HT-29 (cell line): ENCODE measurements at regions not wholly inside any gene's neighbourhood (a gene's known extent, or its start where the extent isn't known, plus 50 kb on each side); places are given as distances from the start of the nearest gene placed in this dataset.
"Not testable (repeated sequence)": the region's sequence is repeated elsewhere in the genome, so short reads cannot be mapped to it uniquely, and the experiment has no call there.

Experiments
- DNase-seq: peaks from one replicate; pipeline ENCODE4 v3.0.0-alpha.2; 2015; ENCODE audit warnings: low spot score

DNA sequence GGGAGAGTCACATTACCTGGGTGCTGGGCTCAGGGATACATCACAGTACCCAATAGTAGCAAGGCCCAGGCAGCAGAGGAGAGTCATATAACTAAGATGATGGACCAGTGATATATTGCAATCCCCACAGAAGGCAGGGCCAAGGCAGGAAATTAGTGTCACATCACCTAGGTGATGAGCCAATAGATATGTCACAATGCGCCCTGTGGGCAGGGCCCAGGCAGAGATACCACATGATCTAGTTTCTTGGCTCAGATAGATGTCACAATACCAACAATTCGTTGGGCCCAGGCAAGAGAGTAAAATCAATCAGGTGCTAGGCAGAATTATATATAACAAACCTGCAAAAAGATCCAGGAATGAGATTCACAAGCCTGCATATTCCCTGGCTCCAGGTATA is 2111.5 kb downstream of the TP53TG3F start:
- DNase-seq: no peak

DNA sequence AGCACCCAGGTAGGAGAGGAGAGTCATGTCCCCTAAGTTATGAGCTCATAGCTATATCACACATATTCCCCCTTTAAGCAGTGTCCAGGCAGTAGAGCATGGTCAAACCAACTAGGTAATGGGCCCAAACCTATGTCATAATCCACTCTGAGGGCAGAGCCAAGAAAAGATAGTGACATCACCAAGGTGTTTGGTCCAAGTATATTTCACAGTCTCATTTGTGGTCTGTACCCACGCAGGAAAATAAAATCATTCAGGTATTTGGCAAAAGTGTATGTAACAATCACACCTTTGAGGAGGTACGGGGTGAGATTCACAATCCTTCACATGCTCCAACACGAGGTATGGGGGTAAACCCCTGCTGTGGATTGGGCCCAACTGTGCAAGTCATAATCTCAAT is 2112.8 kb downstream of the TP53TG3F start:
- no peak for DNase-seq

GRCh38 chr16:35573407-35573806 is 2114.0 kb downstream of the TP53TG3F start:
- DNase-seq: no peak

GRCh38 chr16:35574011-35574410 is 2114.6 kb downstream of the TP53TG3F start:
- DNase-seq: no peak

GRCh38 chr16:35574454-35575431 is 2115.3 kb downstream of the TP53TG3F start:
- no peak for DNase-seq

GRCh38 chr16:35575432-35575821 is 2116.0 kb downstream of the TP53TG3F start:
- DNase-seq: no peak

GRCh38 chr16:35585411-35585810 is 2126.0 kb downstream of the TP53TG3F start:
- no peak for DNase-seq

GRCh38 chr16:35590913-35591312 is 2131.5 kb downstream of the TP53TG3F start:
- peak; percentile 20 for DNase-seq

DNA sequence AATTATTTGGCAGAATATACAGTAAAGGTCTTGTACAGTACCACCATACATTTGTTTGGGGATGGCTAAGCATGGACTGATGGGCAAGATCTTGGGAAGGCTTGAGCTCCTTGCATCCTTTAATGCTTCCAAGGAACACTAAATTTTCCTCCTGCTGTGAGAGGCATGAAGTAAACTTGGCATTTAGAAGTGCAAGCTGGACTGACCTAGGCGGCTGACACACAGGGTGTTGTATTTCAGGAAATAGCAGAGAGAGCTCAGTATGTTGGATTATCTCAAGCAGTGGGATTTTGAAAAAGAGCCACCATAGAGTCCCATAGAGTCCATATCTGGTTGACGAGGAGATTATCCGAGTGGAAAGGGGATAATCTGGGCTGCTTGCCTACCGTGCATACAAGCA is 2137.1 kb downstream of the TP53TG3F start:
- no peak for DNase-seq

GRCh38 chr16:35598696-35599332 is 2139.4 kb downstream of the TP53TG3F start:
- DNase-seq: peak; percentile 22

- DNase-seq: no peak
These were observed 2140.2 kb downstream of the TP53TG3F start for GRCh38 chr16:35599429-35600160.

DNA sequence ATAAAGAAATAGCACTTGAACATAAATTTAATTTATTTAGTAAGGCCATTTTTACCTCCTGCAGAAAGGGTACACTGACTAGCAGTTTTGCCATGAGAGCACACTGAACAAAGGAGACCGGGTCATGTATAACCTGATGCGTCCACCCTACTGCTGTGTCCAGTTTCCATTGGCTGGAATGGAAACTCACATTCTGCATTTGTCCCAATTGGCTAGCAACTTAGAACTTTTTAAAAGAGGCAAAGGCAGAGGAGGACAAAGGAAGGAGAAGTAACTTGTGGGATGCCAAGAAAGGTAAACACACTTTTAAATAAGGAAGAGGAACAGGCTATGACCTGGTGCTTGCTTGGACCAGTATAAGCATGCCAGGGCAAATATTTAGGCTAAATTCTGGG is 2140.7 kb downstream of the TP53TG3F start:
- not testable (repeated sequence) for DNase-seq

DNA sequence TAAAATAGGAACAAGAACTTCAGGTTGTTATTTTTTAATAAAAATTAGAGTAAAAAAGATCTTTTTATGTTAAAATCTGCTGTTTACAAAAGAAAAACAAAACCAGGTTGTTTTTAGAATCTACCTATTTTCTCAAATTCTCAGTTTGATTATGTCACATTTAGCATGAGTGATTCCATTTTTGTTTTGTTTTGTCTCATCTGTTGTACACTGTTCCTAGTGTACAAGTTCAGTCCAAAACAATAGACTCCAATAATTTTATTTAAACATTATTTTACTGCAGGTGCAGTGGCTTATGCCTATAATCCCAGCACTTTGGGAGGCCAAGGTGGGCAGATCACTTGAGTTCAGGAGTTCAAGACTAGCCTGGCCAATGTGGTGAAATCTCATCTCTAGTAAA is 2142.7 kb downstream of the TP53TG3F start:
- no peak for DNase-seq

GRCh38 chr16:35603371-35603770 is 2144.0 kb downstream of the TP53TG3F start:
- not testable (repeated sequence) for DNase-seq

DNA sequence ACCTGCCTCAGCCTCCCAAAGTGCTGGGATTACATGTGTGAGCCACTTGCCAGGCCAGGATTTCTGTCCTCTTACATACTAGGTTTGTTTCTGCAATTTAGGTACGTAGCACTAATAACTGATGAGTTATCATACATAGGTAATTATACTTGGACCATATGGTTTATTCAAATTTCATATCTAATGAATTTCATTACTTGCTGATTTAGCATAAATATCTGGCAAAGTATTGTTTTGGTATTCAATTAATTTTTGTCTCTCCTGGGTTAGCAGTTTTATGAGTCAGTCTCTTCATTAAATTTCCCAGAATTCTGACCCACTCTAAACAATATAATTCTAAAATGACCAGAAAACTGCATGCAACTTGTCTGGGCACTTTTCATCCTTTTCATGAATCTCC is 2146.5 kb downstream of the TP53TG3F start:
- no peak for DNase-seq

DNA sequence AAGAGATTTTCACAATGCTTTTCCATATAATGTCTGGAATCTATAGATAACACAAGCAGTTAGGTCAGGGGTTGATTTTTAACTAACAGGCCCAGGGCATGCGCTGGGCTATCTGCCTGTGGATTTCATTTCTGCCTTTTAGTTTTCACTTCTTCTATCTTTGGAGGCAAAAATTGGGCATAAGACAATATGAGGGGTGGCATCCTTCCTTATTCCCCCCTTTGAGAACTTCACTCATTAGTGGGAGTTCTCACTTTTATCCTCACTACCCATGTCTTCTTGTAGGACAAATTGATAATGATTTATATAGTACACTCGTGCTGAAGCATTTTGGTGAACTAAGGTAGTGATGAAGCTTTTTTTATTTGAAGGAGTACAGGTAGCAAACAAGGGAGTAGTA is 2155.5 kb downstream of the TP53TG3F start:
- not testable (repeated sequence) for DNase-seq

DNA sequence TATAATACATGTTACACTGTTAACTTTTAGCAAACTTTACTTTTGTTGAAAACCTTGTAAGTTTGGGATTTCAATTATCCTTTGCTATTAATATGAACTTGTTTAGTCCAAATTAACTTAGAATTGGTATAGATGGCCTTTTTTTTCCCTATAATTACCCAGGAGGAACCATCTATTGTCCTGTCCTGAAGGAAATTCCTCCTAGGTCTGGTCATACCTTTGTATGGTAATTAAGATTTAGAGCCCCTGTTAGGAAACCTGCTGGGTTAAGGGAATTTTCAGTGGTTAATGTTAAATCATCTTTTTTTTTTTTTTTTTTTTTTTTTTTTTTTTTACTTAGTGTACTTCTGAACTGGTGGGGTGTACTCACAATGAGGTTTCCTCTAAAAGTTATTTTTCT is 2159.8 kb downstream of the TP53TG3F start:
- DNase-seq: not testable (repeated sequence)

GRCh38 chr16:35626041-35626440 is 2166.6 kb downstream of the TP53TG3F start:
- no peak for DNase-seq

- DNase-seq: no peak
These were observed 2169.6 kb downstream of the TP53TG3F start for GRCh38 chr16:35628976-35629375.

GRCh38 chr16:35631261-35631945 is 2172.0 kb downstream of the TP53TG3F start:
- no peak for DNase-seq

DNA sequence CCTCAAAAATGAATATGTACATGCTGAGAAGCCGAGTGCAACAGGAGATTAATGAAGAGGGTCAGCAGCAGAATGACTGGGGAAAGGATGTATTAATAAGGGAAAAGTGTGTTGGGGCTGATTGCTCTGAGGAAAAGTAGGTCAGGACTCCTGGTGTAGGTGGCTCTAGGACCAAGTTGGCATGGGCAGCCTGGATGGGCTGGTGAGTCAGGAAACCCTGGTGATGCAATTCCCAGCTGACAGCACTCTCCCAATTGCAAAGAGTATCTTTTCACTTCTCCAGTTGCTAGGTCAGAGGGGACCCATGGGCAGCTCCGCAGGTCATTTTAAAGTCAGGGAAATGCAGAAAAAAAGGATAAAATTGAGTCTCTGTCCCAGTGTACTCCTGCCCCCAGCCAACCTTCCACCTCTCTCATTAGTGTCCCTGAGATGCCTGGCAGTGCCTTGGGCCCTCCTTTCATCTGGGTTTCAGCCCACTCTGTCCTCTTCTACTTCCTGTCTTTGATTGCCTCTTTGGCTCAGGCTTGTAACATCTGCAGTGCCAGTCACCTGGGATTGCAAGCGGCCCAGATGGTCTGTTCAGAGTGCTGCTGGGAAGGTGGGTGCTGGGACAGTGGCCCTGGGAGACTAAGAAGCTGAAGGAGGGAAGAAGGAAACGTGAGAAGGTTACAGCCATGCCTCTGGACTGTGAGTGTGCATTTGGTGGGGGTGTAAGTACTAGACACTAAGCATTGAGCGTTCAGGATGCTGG is 2177.2 kb downstream of the TP53TG3F start:
- no peak for DNase-seq
